ENCODE measurements at regions not wholly inside any gene's neighbourhood (a gene's known extent, or its start where the extent isn't known, plus 50 kb on each side); places are given as distances from the start of the nearest gene placed in this dataset.

DNA sequence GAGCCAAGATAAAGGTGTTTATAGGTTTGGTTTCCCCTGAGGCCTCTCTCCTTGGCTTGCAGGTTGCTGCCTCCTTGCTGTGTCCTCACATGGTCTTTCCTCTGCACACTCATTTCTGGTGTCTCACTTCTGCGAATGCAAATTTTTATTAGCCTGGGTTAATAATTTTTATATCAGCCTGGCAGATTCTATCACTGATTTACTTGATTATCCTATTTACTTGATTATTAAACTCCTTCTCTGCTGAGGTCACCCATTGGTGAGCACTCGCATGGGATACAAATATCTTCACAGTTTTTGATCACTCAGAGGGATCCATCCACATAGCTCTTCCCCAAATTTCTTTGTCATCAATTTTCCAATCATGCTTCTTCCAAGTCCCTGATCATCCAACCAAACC lies 90.9 kb upstream of the IGLL5 start:
- H3K27ac ChIP-seq: no peak overlapping the region

DNA sequence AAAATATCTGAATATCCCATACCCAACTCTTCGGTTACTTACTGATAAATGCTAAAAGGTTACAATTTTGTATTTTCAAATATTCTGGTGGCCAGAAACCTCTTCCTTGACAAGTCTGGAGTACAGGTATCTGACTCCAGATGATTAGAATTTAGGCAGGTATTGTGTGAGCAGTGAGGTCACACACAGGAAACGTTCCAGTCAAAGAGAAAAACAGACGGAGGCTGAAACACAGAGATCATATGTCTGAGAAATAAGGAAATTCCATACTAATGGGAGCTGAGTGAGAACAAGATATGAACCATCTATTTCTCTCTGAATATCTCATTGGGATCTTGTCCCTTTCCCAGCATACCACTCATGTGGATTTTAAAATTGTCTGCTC lies 89.4 kb upstream of the IGLL5 start:
- DNase-seq (ENCODE audit: low spot score): no peak
- TF ChIP-seq, protein P1, sequence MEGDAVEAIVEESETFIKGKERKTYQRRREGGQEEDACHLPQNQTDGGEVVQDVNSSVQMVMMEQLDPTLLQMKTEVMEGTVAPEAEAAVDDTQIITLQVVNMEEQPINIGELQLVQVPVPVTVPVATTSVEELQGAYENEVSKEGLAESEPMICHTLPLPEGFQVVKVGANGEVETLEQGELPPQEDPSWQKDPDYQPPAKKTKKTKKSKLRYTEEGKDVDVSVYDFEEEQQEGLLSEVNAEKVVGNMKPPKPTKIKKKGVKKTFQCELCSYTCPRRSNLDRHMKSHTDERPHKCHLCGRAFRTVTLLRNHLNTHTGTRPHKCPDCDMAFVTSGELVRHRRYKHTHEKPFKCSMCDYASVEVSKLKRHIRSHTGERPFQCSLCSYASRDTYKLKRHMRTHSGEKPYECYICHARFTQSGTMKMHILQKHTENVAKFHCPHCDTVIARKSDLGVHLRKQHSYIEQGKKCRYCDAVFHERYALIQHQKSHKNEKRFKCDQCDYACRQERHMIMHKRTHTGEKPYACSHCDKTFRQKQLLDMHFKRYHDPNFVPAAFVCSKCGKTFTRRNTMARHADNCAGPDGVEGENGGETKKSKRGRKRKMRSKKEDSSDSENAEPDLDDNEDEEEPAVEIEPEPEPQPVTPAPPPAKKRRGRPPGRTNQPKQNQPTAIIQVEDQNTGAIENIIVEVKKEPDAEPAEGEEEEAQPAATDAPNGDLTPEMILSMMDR (IDR thresholded peaks at IDR 0.05): no peak
- H3K27ac ChIP-seq: no peak overlapping the region
- H3K4me3 ChIP-seq: no peak overlapping the region

More for the DNA sequence above, 90.9 kb upstream of the IGLL5 start:
- TF ChIP-seq, protein P1 (IDR thresholded peaks at IDR 0.05): no peak
- no peak overlapping the region for H3K4me3 ChIP-seq
- no peak for DNase-seq (ENCODE audit: low spot score)

DNA sequence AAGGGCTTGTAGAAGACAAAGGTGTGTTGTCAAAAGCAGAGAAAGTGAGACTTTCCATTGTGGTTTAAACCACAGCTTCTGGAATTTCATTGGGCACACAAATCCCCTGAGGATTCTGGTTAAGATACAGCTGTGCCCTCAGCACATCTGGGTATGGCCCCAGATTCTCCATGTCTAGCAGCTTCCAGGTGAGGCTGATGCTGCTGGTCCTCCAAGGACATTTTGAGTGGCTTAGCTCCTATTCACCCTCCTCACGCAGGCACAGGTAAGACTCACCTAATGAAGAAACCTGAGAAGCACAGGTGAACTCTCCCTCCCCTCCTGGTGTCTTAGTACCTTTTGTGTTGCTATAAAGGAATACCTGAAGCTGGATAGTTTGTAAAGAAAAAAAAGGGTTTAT lies 88.9 kb upstream of the IGLL5 start:
- no peak for DNase-seq (ENCODE audit: low spot score)
- TF ChIP-seq, protein P1 (IDR thresholded peaks at IDR 0.05): no peak
- no peak overlapping the region for H3K27ac ChIP-seq

DNA sequence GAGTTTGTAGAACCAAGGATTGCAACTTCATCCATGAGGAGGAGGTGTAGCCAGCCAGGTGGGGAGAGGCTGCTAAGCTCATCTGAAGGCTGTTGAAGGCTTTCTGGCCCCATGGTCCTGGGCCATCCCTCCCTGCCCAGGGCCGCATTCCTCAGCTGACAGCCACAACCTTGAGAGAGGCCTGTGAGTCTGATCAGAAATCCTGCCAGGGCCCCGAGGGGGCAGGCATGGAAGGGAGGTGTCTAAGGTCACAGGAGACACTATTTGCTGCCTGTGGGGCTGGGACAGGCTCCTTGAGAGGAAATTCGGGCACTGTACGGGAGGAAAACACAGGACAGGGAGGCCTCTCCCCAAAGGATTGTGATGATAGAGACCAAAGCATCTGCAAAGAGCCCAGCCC lies 88.1 kb upstream of the IGLL5 start:
- no peak overlapping the region for H3K4me3 ChIP-seq
- DNase-seq (ENCODE audit: low spot score): no peak
- TF ChIP-seq, protein P1 (IDR thresholded peaks at IDR 0.05): no peak

More for the DNA sequence above, 88.9 kb upstream of the IGLL5 start:
- H3K4me3 ChIP-seq: no peak overlapping the region

DNA sequence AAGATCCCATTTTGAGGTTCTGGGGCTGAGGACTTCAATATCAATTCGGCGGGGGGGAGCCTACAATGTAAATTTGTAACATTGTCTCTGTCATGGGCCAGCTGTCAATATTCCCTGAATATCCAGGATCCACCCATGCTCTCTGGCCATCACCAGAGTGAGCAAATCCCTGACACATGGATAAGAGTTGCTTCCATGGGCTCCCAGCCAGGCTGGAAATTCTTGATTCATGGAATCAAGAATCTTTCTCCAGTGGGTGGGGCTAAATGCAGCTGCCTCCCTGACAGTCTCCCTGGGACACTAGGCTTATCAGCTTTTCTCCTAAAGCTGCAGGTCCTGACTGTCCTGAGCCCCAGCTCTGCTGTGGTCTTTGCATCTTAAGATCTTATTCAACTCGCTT lies 86.9 kb upstream of the IGLL5 start:
- TF ChIP-seq, protein P1 (IDR thresholded peaks at IDR 0.05): no peak
- Histone ChIP-seq H3K27ac (no peak overlapping the region), H3K4me3 (no peak overlapping the region)
- no peak for DNase-seq (ENCODE audit: low spot score)

More for the DNA sequence above, 88.1 kb upstream of the IGLL5 start:
- H3K27ac ChIP-seq: no peak overlapping the region

DNA sequence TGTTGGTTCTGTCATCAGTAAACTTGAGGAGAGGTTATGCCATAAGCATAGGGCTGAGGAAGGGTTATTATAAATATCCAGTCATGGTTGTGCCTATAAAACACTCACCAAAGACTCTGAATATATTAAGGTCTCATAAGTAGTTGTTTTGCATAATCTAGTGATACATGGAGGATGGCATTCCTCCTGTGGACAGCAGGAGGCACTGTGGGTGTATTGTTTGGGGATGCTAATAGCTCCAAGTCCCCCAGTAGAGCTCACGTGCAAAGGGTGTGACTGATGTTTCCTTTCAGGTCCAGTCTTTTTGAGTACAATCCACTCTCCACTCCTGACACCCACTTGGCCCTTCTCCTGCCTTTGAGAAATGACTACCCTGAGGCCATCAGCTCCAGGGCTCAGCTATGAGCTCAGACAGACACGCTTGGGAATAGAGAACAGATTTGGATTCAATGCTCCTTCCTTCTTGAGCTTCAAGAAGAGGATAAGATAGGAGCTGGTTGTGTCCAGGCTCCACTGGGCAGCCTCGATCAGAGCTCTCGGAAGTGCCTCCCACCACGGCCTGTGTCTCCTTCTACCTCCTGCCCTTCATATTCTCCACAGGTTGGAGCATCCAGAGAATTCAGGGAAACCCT lies 85.2 kb upstream of the IGLL5 start:
- Histone ChIP-seq H3K4me3 (no peak overlapping the region), H3K27ac (no peak overlapping the region)
- TF ChIP-seq, protein P1 (IDR thresholded peaks at IDR 0.05): no peak
- no peak for DNase-seq (ENCODE audit: low spot score)

DNA sequence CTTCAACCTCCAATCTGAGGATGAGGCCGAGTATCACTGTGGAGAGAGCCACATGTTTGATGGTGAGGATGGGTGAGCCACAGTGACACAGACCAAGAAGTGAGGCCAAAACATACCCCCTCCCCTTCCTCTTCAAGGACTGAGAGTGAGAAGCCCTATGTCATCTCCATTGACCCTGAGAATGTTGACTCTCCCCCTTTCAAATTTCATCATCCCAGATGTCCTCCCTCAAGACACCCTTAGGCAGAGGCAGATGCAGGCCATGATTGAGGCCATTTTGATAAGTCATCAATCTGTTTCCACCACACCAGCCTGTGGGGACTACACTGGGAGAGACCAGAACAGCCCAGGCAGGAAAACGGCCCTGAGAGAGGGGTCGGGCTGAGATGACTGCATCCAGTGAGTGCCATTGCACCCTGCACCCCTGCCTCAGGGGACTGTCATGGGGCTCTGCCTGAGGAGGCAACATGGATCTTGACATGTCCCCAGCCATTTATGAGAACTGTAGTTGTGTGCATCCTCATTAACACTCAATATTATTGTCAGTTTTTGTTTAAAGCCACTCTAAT lies 84.2 kb upstream of the IGLL5 start:
- H3K27ac ChIP-seq: no peak overlapping the region
- H3K4me3 ChIP-seq: no peak overlapping the region
- TF ChIP-seq, protein P1 (IDR thresholded peaks at IDR 0.05): no peak
- DNase-seq (ENCODE audit: low spot score): no peak

Data from coronary artery (tissue), 2 donors.